ENCODE measurements at regions not wholly inside any gene's neighbourhood (a gene's known extent, or its start where the extent isn't known, plus 50 kb on each side); places are given as distances from the start of the nearest gene placed in this dataset.

GRCh38 chr2:76202866-76203265 lies 492.2 kb upstream of the GCFC2 start:
- TF ChIP-seq, protein P1, sequence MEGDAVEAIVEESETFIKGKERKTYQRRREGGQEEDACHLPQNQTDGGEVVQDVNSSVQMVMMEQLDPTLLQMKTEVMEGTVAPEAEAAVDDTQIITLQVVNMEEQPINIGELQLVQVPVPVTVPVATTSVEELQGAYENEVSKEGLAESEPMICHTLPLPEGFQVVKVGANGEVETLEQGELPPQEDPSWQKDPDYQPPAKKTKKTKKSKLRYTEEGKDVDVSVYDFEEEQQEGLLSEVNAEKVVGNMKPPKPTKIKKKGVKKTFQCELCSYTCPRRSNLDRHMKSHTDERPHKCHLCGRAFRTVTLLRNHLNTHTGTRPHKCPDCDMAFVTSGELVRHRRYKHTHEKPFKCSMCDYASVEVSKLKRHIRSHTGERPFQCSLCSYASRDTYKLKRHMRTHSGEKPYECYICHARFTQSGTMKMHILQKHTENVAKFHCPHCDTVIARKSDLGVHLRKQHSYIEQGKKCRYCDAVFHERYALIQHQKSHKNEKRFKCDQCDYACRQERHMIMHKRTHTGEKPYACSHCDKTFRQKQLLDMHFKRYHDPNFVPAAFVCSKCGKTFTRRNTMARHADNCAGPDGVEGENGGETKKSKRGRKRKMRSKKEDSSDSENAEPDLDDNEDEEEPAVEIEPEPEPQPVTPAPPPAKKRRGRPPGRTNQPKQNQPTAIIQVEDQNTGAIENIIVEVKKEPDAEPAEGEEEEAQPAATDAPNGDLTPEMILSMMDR (IDR thresholded peaks at IDR 0.05), result no peak
- no peak for TF ChIP-seq POLR2AphosphoS5 (IDR thresholded peaks at IDR 0.05; ENCODE audit: low read depth, low read length)
- TF ChIP-seq REST (IDR thresholded peaks at IDR 0.05; ENCODE audit: insufficient read depth in 1 of 2, low read depth in 2 of 2, low read length in 1 of 2), result no peak

Data from Panc1 (cell line).